GM23248 (cell line): ENCODE measurements at regions not wholly inside any gene's neighbourhood (a gene's known extent, or its start where the extent isn't known, plus 50 kb on each side); places are given as distances from the start of the nearest gene placed in this dataset.

Experiments
- DNase-seq: peaks from one replicate; pipeline ENCODE4 v3.0.0-alpha.2; 2015
- H2AFZ ChIP-seq: fragments of 200-600 bp; sonication (generic); 2 replicates; pipeline ENCODE4 v1.6.1; 2016; ENCODE audit warnings: antibody characterized with exemption
- H3F3A ChIP-seq: fragments of 200-600 bp; sonication (generic); 2 replicates; pipeline ENCODE4 v1.6.1; 2016; ENCODE audit warnings: mild to moderate bottlenecking, antibody characterized with exemption, mixed run types; ENCODE audit not compliant: insufficient read depth
- H3K27ac ChIP-seq: fragments of 200-600 bp; sonication (generic); 2 replicates; pipeline ENCODE4 v1.5.1; 2016; ENCODE audit warnings: mild to moderate bottlenecking
- H3K27me3 ChIP-seq: fragments of 200-600 bp; sonication (generic); replicated peaks from 2 replicates; pipeline ENCODE4 v1.6.1; 2016; ENCODE audit warnings: mild to moderate bottlenecking; ENCODE audit not compliant: insufficient read depth
- H3K36me3 ChIP-seq: fragments of 200-600 bp; sonication (generic); 2 replicates; pipeline ENCODE4 v1.6.1; 2016; ENCODE audit warnings: low read depth, mild to moderate bottlenecking
- H3K4me1 ChIP-seq: fragments of 200-600 bp; sonication (generic); 2 replicates; pipeline ENCODE4 v1.6.1; 2016; ENCODE audit warnings: mild to moderate bottlenecking; ENCODE audit not compliant: insufficient read depth
- H3K4me2 ChIP-seq: fragments of 200-600 bp; sonication (generic); one replicate; pipeline ENCODE4 v1.6.1; 2016; ENCODE audit warnings: mild to moderate bottlenecking; ENCODE audit not compliant: unreplicated experiment
- H3K4me3 ChIP-seq: fragments of 200-600 bp; sonication (generic); 2 replicates; pipeline ENCODE4 v1.5.1; 2016; ENCODE audit warnings: mild to moderate bottlenecking
- H3K79me2 ChIP-seq: fragments of 200-600 bp; sonication (generic); 2 replicates; pipeline ENCODE4 v1.6.1; 2016; ENCODE audit warnings: mild to moderate bottlenecking; ENCODE audit not compliant: insufficient read depth
- H3K9ac ChIP-seq: fragments of 200-600 bp; sonication (generic); 2 replicates; pipeline ENCODE4 v1.6.1; 2016; ENCODE audit warnings: mild to moderate bottlenecking
- H3K9me2 ChIP-seq: fragments of 200-600 bp; sonication (generic); 2 replicates; pipeline ENCODE4 v1.6.1; 2016; ENCODE audit warnings: mixed run types, mild to moderate bottlenecking, moderate library complexity; ENCODE audit not compliant: insufficient read depth
- H3K9me3 ChIP-seq: fragments of 200-600 bp; sonication (generic); one replicate; pipeline ENCODE4 v1.6.1; 2017; ENCODE audit warnings: low read depth
- H4K20me1 ChIP-seq: fragments of 200-600 bp; sonication (generic); 2 replicates; pipeline ENCODE4 v1.6.0; 2016; ENCODE audit not compliant: insufficient read depth
- EZH2 ChIP-seq: fragments of 200-600 bp; sonication (generic); IDR thresholded peaks from 2 replicates; pipeline ENCODE4 v1.6.1; 2018; ENCODE audit warnings: antibody characterized with exemption, mild to moderate bottlenecking; ENCODE audit not compliant: insufficient read depth, poor library complexity, severe bottlenecking
- EZH2phosphoT487 ChIP-seq: fragments of 200-600 bp; sonication (generic); IDR thresholded peaks from 2 replicates; pipeline ENCODE4 v1.6.1; 2018; ENCODE audit warnings: antibody characterized with exemption, moderate library complexity, mild to moderate bottlenecking, low read depth; ENCODE audit not compliant: insufficient read depth
- WGBS, 2 experiments: methylation state at CpG; one replicate each; pipeline ENCODE4 v1.1.6; 2015 to 2017; ENCODE audit warnings: low lambda C conversion rate in 2 of 2, low coverage in 1 of 2; ENCODE audit errors: missing lambda C conversion rate in 2 of 2; 5-methylcytosine and 5-hydroxymethylcytosine counted together
- in situ Hi-C: fragments of 300-500 bp; cut with MboI; formaldehyde crosslinking; loops from 2 replicates; pipeline ENCODE4 v1.15.0; 2020

DNA sequence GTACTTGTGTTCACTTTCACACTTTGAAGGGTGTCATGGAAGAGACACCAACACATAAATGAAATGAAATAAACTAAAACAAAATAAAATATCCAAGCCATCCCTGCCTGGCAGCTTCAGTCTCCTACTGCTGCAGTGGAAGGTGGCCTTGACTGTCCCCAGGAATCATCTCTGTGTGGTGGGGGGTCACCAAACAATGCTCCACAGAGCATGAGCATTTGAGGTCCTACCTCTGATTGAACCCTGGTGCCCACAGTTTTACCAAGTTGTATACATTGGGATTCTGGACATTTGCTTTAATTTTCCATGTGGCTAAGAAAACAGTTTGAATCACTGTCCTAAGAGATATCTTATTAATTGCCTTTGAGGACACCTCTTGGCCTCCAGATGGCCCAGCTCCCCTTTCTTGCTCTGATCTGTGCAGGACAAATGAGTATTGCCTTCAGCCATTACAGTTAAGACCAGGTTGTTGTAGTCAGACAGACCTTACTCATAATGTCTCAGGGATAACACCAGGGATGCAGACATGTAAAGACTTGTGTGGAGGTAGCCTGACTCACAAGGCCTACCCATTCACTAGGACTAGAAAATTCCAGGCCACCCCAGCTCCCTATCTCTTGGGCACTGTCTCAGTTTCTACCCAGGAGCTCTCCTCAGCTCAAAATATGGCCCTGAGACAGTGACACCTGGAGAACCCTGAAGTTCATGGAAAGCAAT lies 195.0 kb downstream of the MYCN start:
- DNase-seq = no peak
- Histone ChIP-seq H4K20me1 (no peaks in the 10 kb centered on the region), H3K9me2 (no peaks in the 10 kb centered on the region), H3K9me3 (no peaks in the 10 kb centered on the region), H2AFZ (no peak overlapping the region), H3F3A (no peaks in the 10 kb centered on the region), H3K9ac (no peak overlapping the region), H3K4me2 (no peak overlapping the region), H3K36me3 (no peaks in the 10 kb centered on the region), H3K79me2 (no peaks in the 10 kb centered on the region), H3K27ac (no peak overlapping the region), H3K4me3 (no peak overlapping the region), H3K4me1 (no peaks in the 10 kb centered on the region), H3K27me3 (no peaks in the 10 kb centered on the region)
- in situ Hi-C loops = no loop called here
- TF ChIP-seq EZH2 (no peak), EZH2phosphoT487 (no peak)

DNA sequence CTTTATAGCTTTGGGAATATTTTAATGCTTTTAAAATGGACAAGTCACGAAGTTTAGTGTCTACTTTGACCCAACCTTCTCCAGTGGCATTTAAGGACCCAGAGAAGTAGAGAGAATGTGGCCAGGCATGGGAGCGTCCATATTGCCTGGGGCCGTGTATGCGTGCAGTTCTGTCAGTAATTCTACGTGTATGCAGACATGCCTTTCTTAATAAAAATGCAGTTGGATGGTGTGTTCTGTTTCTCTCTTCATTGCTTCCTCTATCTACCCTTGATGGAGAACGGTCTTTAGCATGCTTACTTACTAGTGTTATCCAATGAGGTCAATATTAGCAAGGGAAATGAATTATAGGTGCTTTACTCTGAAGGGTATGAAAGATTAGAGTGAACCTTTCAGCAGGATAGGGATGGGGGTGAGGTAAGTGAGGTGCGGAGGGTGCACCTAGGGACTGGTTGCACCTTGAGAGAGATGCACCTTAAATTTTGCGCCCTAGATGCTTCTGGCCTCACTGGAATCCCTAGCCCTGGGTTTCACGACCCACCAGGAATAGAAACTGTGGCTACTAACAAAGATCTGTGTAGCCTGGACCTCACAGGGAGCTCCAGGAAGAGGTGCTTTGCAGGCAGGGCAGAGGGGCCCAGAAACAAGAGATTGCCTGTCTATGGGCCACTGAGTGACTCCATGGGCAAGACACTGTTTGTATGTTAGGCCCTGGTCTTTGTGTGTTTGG lies 194.3 kb downstream of the MYCN start:
- DNase-seq = no peak
- Histone ChIP-seq H3K9me2 (no peaks in the 10 kb centered on the region), H3K9ac (no peak overlapping the region), H3K27me3 (no peaks in the 10 kb centered on the region), H3K9me3 (no peaks in the 10 kb centered on the region), H4K20me1 (no peaks in the 10 kb centered on the region), H3F3A (no peaks in the 10 kb centered on the region), H2AFZ (no peak overlapping the region), H3K4me1 (no peaks in the 10 kb centered on the region), H3K36me3 (no peaks in the 10 kb centered on the region), H3K4me2 (no peak overlapping the region), H3K79me2 (no peaks in the 10 kb centered on the region), H3K4me3 (no peak overlapping the region), H3K27ac (no peak overlapping the region)
- in situ Hi-C loops = no loop called here
- TF ChIP-seq EZH2phosphoT487 (no peak), EZH2 (no peak)
- 33 to 40% methylated on average over 9 of the region's 9 CpGs for WGBS, 2 experiments

DNA sequence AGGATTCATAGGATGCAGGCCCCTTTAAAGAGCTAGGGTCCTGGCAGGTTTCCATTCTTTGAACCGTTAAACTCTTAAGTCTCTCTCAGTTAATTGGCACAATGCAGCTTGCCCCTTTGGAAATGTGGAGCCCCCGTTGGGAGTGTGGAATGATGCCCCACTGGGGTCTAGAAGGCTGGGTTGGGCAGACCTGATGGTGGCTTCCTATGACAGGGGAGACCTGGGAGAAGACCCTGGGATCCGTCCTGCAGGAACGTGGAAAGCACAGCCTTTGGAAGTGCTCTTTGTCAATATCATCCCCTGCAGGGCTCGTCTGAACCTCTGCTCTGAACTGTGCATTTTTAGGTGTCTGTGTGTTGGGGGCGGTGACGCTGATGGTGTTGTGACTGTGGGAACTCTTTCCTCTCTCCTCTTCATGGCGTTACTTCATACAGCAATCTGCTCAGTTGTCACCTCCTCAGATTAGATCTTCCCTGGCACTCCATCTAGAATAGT lies 190.6 kb downstream of the MYCN start:
- H3K27me3 ChIP-seq = no peaks in the 10 kb centered on the region
- WGBS, 2 experiments = 28 to 35% methylated on average over 8 of the region's 8 CpGs
- H3K36me3 ChIP-seq = no peaks in the 10 kb centered on the region
- TF ChIP-seq EZH2 = no peak
- TF ChIP-seq EZH2phosphoT487 = no peak
- H3K9me2 ChIP-seq = no peaks in the 10 kb centered on the region
- H3K4me3 ChIP-seq = no peak overlapping the region
- H3K79me2 ChIP-seq = no peaks in the 10 kb centered on the region
- DNase-seq = no peak
- no peaks in the 10 kb centered on the region for H3F3A ChIP-seq
- in situ Hi-C loops = no loop called here
- no peak overlapping the region for H3K27ac ChIP-seq
- no peaks in the 10 kb centered on the region for H4K20me1 ChIP-seq
- no peak overlapping the region for H2AFZ ChIP-seq
- no peak overlapping the region for H3K4me2 ChIP-seq
- H3K9me3 ChIP-seq = no peaks in the 10 kb centered on the region
- no peaks in the 10 kb centered on the region for H3K4me1 ChIP-seq
- H3K9ac ChIP-seq = no peak overlapping the region

DNA sequence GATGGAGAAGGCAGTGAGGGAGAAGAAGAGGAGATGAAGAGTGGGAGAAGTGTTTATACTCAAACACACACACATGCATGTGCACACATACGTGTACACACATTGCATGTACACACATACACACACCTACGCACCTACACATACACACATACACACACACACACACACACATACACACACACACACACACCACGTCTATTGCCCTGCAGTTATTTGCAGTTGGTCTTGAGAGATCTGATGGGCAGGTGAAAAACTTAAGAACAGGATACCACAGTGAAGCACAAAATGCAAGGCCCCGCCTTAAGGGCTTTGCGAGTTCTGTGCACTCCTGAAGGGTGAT lies 190.2 kb downstream of the MYCN start:
- no peaks in the 10 kb centered on the region for H3K79me2 ChIP-seq
- DNase-seq = no peak
- no peaks in the 10 kb centered on the region for H3K4me1 ChIP-seq
- no peak overlapping the region for H3K9ac ChIP-seq
- H3K27ac ChIP-seq = no peak overlapping the region
- no peaks in the 10 kb centered on the region for H3F3A ChIP-seq
- H4K20me1 ChIP-seq = no peaks in the 10 kb centered on the region
- no peak overlapping the region for H2AFZ ChIP-seq
- no peak overlapping the region for H3K4me2 ChIP-seq
- no peak overlapping the region for H3K4me3 ChIP-seq
- no peak for TF ChIP-seq EZH2
- no peak for TF ChIP-seq EZH2phosphoT487
- no peaks in the 10 kb centered on the region for H3K9me3 ChIP-seq
- in situ Hi-C loops = no loop called here
- H3K36me3 ChIP-seq = no peaks in the 10 kb centered on the region
- H3K27me3 ChIP-seq = no peaks in the 10 kb centered on the region
- WGBS, 2 experiments = 37 to 51% methylated on average over 5 of the region's 5 CpGs
- no peaks in the 10 kb centered on the region for H3K9me2 ChIP-seq
